Raji (cell line): ENCODE measurements at regions not wholly inside any gene's neighbourhood (a gene's known extent, or its start where the extent isn't known, plus 50 kb on each side); places are given as distances from the start of the nearest gene placed in this dataset.

Source experiments
- POLR2A ChIP-seq: IDR thresholded peaks from 2 replicates; pipeline ENCODE4 v1.6.1; 2011; ENCODE audit warnings: low read depth, low read length, control low read depth; ENCODE audit not compliant: insufficient read depth

DNA sequence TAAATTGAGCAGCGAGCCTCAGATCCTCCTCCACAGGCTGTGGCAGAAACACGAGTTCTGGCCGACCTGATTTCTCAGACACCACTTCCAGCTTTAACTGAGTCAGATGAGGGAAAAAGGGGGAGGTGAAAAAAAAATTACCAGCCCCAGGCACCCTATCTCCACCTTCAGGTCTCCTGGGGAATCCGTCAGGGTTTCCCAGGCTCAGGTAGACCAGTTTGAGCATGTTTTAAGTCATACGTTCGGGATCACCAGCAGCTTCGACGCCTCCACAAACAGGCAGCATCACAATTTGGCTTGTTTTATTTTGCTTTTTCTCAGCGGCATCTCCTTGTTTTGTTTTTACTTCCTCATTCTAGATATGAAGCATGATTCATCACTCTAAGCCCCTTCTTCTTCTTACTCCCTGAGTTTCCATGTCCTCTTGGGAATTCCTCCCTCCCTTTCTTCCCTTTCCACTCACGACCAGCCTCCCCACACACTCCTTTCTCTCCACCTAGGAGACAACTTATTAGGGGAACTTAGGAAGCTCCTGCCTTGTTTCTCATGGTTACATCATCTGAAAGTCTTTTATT lies 190.1 kb downstream of the ZNF621 start:
- TF ChIP-seq POLR2A: no peak

DNA sequence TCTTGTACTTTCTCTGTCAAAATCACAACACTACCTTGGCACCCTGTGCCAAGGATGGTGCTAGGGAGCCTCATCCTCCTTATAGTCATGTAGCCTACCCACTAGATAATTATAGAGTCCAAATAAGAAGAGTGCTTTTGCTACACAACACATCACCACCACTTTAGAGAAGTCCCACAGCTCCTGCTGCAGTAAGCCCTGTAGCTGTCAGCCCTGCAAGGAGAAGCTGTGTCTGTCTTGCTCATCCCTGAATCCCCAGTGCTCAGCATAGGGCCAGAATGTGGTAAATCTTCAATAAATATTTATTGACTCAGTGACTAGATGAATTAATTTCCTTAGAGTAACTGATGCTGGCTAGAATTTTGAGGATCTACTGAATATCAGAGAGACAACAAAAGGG lies 190.8 kb downstream of the ZNF621 start:
- no peak for TF ChIP-seq POLR2A

DNA sequence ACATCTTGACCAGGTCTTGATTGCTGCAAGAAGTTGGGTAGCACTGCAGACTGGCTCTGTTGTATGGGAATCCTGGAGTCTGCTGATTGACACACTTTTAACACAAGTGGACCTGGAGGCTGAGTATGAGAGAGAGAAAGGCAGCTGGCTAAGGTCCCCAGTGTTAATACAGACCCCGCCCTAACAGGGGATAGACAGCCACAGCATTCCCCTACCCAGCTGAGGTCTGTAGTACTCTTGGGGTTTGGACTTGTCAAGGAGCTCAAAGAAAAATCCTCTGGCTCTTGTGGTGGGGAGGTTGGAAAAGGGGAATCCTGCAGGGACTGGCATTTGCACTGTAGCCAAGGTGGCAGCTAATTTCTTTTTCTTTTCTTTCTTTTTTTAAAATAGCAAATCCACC lies 192.7 kb downstream of the ZNF621 start:
- TF ChIP-seq POLR2A: no peak

DNA sequence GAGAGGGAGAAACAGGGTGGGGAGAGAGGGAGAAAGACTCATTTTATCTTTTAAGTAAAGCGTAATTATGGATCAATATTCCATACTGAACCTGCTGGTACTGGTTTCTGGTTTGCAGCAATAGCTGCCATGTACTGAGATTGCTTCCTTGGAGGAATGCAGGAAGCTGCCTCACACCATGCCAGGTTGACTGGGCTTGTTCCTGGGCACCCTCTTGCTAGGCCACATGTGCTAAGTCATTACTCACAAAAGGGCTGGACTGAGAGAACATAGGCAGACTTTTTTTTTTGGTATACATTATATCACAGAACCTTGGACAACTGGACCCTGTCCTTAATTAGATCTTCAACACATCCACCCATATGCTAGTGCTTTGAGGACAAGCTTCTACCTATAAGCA lies 193.4 kb downstream of the ZNF621 start:
- TF ChIP-seq POLR2A: no peak

DNA sequence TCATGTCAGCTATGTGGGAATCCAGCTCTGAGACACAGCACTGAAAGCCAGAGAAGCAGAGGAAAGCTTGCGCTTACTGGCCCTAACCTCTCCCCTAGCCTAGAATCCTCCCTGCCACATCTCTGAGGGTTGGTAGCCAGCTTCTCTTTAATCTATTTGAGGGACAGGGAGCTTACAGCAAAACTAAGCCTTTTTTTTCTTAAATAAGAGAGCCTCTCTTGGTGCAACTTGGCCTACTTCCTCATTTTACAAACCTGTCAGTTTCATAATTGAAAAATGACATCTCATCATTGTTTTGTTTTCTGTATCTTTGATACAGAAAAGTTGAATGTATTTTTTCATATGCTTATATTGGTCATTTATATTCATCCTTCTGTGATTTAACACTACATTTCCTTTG lies 193.9 kb downstream of the ZNF621 start:
- TF ChIP-seq POLR2A: no peak

DNA sequence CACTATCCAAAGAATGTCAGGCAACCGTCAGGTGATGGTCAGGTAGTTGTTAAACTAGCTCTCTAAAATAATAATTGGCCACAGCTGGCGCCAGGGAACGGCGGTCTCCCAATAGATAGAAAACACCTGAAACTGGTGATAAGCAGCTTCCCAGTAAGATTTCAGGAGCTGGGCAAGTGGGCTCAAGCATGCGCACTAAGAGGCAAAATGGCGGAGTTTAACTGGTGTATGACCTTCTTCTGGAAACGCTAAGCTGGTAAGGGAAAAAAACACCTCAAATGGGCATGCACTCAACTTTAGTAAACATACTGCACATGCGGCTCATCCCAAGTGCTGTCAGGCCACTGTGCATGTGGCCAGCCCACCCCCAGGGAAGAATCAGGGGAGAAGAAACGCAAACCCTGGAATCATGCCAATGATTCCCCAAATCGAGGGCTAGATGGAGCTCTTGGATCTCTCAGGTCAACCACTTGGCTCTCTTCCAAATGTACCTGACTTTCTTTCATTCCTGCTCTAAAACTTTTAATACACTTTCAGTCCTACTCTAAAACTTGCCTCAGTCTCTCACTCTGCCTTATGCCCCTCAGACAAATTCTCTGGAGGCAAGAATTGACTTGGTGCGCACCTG lies 195.0 kb downstream of the ZNF621 start:
- TF ChIP-seq POLR2A: no peak

DNA sequence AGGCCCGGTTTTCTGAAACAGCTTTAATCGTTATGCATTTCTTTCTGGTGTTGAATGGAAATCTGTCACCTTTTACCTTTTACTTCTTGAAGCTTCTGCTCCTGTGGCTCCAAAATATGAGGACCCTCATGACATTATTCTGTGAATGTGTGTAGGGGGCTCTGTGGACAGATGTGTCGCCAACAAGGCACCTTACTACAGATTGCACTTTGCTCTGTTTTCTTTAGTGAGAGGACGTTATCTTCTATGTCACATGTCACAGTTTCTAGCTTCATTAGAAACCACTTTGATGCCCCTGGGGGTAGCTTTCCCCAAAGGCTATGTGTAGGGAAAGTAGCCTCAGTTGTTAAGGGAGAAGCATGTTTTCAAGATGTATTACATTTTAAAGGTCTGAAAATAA lies 195.6 kb downstream of the ZNF621 start:
- no peak for TF ChIP-seq POLR2A

DNA sequence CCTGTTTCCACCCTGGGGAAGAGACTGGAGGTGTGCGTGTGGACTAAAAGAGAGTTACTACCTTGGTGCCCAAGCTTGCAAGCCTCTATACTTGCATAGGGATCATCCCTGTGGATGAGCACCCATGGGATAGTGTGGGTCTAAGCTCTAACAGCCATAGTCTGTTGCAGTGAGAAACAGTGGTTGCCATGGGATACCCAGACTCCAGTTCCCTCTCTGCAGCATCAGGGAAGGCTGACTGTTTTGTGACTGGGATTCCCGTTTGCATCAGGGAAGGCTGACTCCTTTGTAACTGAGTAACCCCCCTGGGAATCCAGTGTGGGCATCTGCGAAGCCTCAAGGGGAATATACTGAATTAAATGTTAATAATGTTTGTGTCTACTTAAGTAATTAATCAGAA lies 196.1 kb downstream of the ZNF621 start:
- no peak for TF ChIP-seq POLR2A

DNA sequence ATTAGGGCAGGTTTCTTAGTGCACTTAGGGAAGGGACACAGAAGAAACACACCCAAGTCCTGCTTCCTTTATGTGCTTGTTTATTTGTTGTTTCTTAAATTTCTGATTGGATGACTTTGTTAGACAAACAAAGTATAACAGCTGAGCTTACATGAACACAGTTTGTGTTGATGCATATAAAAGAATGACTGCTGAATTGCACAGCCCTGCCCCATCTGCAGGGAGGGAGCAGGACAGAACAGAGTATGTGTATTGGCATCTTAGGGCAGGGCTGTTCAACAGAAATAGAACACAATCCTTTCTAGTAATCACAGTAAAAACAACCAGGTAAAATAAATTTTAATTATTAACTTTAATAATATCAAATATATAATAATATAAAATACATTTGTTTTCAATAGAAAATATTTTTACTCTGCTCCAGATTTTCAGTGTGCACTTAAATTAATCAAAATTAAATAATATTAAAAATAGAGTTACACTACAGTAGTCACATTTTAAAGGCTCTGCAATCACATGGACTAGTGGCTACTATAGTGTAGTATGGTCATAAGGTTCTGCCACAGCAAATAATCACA lies 198.4 kb downstream of the ZNF621 start:
- no peak for TF ChIP-seq POLR2A

DNA sequence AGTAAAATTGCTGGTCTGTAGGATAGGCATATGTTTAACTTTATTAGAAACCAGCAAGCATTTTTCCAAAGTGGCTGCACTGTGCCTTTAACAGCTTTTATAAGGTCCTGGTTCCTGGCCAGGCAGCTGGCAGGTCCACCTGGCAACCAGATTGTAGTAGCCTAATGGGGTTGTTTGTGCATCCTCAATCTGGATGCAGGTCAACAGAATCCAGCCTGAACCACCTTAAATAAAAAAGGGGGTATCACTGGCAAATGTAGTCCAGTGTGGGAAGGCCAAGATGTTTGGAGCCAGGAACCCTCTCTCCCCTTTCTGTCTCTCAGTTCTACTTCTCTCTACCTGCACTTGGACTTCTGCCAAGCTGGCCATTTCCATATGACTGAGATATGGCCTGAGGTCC lies 200.3 kb downstream of the ZNF621 start:
- TF ChIP-seq POLR2A: no peak

DNA sequence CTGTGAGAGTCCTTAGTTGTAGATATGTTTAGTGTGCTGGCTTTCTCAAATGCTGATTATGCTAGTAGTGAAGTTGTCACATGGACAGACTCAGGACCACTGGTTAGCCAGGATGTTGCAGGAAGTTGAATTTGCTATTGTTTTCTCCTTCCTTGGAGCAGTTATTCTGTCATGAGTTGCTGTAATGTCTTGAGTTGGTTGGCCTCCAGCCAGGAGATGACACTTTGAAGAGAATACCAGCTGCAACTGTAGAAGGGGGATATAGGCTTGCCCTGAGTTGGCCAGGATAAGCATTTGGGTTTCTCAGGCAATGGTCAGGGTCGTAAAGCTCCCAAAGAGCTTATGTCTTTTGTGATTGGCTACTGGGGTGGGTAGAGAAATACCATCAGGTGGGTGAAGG lies 206.7 kb downstream of the ZNF621 start:
- TF ChIP-seq POLR2A: no peak

DNA sequence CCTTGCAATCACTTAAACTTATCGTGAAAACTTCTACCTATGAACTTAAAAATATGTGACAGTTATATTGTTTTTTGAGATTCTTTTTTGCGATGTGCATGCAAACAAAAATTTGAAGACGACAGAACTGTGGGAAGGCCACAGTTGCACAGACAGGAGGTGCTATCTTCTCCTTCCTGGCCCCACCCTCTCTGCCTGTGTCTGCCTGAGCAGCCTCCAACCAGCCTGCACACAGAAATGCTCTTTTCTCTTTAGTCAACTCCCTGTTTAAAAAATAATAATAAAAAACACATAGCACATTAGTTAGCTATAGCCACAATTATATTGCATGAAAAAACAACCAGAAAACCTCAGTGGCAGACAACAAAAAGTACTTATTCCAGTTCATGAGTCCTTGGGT lies 212.2 kb downstream of the ZNF621 start:
- TF ChIP-seq POLR2A: no peak

DNA sequence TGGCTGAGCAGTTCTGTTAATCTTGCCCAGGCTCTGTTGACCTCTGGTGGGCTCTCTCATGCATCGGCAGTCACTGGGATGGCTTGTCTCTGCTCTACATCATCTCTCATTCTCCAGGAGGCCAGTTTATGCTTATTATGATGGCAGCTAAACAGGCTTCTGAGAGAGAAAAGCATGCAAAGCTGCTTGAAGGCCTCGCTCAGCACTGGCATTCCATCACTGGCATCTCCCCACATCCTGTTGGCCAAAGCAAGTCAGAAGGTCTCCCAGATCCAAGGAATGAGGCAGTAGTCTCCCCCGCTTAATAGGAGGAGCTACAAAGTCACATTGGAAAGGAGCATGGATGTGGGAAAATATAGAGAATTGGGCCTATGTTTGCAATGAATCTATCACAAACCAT lies 212.6 kb downstream of the ZNF621 start:
- TF ChIP-seq POLR2A: no peak

DNA sequence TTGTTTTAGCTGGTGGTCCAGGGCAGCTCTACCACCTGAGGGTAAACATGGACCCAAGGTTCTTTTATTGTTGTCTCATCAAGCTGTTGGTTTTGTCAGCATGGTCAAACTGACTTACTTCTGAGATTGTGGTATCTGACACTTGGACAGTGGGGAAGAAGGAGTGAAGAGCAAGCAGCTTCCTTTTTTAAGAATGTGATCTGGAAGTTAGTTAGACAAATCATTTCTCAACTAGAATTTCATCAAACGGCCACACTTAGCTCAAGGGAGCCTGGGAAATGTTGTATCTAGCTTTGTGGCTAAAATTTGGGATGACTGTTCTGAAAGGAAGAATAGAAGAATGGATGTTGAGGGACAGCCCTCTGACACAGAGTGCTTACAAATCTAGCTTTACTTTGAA lies 215.2 kb downstream of the ZNF621 start:
- TF ChIP-seq POLR2A: no peak

DNA sequence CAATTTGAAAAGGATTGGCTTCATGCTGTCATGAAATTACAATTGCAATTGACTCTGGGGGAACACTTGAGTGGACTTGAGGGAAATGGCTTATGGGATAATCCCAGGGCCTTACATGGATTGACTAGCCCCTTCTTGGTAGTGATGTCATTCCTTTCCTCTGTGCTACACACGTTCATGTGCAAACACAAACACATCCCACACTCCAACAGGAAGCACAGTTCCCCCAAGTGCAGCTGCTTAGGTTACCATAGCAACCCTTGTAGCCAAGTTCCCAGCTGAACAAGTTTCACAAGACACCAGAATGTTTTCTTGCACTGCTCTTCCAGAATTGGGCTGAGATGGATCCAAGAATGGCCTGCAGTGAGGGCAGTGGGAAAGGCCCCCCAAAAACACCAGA lies 217.0 kb downstream of the ZNF621 start:
- TF ChIP-seq POLR2A: no peak

DNA sequence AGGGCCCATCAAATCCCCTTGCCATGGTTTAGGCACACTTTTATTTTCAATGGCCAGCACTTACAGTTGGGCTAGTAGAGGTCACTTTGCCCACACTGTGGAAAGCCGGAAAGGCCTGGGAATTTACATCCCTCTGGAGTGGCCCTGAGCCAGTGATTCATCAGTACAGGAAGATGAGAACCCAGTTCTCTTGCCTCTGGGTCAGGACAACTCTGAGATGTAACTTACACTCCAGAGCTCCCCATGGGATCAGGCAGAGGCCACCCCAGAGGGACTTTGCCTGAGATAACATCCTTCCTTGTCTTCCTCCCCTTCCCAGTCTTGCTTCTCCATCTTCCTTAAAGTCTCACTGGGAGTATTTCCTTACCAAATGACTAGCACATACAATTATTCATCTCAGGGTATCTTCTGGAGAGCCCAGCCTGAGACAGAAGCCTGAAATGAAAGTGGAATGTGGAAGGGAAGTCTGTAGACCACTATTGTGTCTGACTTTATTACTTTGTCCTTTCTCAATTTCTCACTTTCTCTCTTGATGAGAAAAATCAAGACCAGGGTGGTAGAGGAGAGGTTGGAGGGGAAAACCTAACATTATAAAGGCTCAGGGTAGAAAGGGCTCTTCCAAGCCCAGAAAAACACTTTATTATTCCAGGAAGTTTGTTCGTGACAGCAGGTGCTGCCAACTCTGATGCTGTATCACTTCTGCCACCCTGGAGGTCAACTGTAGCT lies 220.8 kb downstream of the ZNF621 start:
- no peak for TF ChIP-seq POLR2A

DNA sequence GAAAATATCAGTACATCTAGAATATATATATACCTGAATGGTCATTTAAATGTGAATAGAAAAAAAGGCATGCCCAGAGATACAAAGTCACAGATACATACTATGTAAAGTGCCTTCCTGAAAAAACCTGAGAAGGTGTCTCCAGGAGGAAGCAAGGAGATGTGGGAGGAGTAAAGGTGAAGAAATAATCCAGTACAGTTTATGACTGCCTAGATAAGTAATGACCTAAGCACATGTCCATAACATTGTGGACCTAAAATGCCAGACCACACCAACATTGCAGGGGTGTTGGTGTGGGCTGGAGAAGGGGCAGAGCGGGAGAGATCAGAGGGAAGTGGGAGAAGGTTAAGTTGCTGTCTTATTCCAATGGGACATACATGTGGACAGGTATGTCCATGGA lies 226.9 kb downstream of the ZNF621 start:
- TF ChIP-seq POLR2A: no peak

DNA sequence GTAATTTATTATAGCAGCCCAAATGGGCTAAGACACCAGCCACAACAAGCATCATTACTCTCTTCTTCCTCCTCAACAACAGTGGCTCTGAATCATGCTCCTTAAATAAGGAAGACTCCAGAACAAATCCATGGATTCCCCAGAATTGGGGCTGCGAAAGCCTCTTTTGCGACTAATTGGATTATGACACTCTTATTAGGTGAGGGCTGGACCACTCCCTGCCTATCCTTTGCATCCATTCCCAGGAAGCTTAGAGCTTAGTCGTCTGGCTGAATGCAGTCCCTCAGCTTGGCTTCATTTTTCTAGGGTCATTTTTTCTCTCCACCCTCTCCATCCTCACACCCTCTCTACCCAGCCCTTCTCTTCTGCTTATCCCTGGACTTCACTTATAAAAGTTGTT lies 227.7 kb downstream of the ZNF621 start:
- TF ChIP-seq POLR2A: no peak
